ENCODE measurements at regions not wholly inside any gene's neighbourhood (a gene's known extent, or its start where the extent isn't known, plus 50 kb on each side); places are given as distances from the start of the nearest gene placed in this dataset.

DNA sequence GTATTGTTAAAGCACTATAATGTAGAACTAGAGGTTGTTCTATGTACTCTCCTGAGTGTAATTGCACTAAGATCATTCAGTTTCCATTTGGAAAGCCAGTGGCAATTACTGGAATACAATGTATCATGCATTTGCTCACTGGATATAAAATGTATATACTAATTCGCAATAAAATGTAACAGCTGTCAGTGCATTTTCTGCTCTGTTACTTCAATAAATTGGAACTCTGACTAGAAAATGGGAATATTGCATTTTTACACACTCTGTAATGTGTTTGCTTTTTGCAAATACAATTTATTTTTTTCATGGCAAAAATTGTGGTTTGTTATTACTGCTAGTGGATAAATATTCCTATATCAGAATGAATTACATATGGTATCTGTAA is 893.8 kb upstream of the POU3F3 start:
- Histone ChIP-seq H3K36me3 (replicated peaks in 1 of 2; ENCODE audit: control insufficient read depth in 1 of 2, insufficient read depth in 2 of 2, low read length in 2 of 2) (no peaks in the 10 kb centered on the region), H3K9me3 (ENCODE audit: low read length) (no peaks in the 10 kb centered on the region), H3K4me3 (replicated peaks in 1 of 3; ENCODE audit: insufficient read depth in 1 of 3, low read depth in 2 of 3, low read length in 3 of 3) (no peak overlapping the region), H3K4me1 (ENCODE audit: insufficient read depth, low read length) (no peaks in the 10 kb centered on the region), H3K4me2 (ENCODE audit: low read depth, low read length) (no peak overlapping the region), H3K27me3 (ENCODE audit: control insufficient read depth in 1 of 2, insufficient read depth in 2 of 2, low read length in 2 of 2) (no peaks in the 10 kb centered on the region; a peak in 1 of 5 replicates), H3K27ac (ENCODE audit: extremely low read length, insufficient read depth, low read length) (no peak overlapping the region), H3K9ac (ENCODE audit: insufficient read depth, low read depth, low read length) (no peak overlapping the region), H4K20me1 (ENCODE audit: insufficient read depth, low read length) (no peaks in the 10 kb centered on the region), H2AFZ (ENCODE audit: low read length) (no peak overlapping the region), H3K79me2 (ENCODE audit: insufficient read depth, low read length) (no peaks in the 10 kb centered on the region)
- POLR2A ChIA-PET = no interaction called here
- FAIRE-seq = no peak
- ATAC-seq = no peak
- 0% methylated on average over 1 of the region's 1 CpG for WGBS (ENCODE audit: low lambda C conversion rate)
- no peak for DNase-seq (ENCODE audit: low spot score)
- in situ Hi-C loops (cut with HindIII; ENCODE audit: extremely low pct_ligation_motif_present, low pct_unique_long_range_greater_than_20kb) = no loop called here
- BruUV-seq (replicated peaks) = no TSS peak
- CTCF ChIA-PET (ENCODE audit: low intra/inter-chr PET ratio, low total read pairs) = no interaction called here
- intact Hi-C loops (cut with micrococcal nuclease; ENCODE audit: unreplicated experiment) = no loop called here
- TF ChIP-seq, protein P1, sequence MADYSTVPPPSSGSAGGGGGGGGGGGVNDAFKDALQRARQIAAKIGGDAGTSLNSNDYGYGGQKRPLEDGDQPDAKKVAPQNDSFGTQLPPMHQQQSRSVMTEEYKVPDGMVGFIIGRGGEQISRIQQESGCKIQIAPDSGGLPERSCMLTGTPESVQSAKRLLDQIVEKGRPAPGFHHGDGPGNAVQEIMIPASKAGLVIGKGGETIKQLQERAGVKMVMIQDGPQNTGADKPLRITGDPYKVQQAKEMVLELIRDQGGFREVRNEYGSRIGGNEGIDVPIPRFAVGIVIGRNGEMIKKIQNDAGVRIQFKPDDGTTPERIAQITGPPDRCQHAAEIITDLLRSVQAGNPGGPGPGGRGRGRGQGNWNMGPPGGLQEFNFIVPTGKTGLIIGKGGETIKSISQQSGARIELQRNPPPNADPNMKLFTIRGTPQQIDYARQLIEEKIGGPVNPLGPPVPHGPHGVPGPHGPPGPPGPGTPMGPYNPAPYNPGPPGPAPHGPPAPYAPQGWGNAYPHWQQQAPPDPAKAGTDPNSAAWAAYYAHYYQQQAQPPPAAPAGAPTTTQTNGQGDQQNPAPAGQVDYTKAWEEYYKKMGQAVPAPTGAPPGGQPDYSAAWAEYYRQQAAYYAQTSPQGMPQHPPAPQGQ (CRISPR knock-in tag; IDR thresholded peaks at IDR 0.05; ENCODE audit: borderline replicate concordance) = no peak
- TF ChIP-seq YEATS4 (CRISPR knock-in tag; IDR thresholded peaks at IDR 0.05; ENCODE audit: borderline replicate concordance) (no peak), MAZ (IDR thresholded peaks at IDR 0.05; ENCODE audit: borderline replicate concordance, low read depth, low read length) (no peak), MAZ (CRISPR knock-in tag; IDR thresholded peaks at IDR 0.05; ENCODE audit: low read depth) (no peak), ZNF850 (CRISPR knock-in tag; conservative IDR thresholded peaks at IDR 0.05) (no peak), ZKSCAN5 (CRISPR knock-in tag; IDR thresholded peaks at IDR 0.05) (no peak)
- TF ChIP-seq, protein P2, sequence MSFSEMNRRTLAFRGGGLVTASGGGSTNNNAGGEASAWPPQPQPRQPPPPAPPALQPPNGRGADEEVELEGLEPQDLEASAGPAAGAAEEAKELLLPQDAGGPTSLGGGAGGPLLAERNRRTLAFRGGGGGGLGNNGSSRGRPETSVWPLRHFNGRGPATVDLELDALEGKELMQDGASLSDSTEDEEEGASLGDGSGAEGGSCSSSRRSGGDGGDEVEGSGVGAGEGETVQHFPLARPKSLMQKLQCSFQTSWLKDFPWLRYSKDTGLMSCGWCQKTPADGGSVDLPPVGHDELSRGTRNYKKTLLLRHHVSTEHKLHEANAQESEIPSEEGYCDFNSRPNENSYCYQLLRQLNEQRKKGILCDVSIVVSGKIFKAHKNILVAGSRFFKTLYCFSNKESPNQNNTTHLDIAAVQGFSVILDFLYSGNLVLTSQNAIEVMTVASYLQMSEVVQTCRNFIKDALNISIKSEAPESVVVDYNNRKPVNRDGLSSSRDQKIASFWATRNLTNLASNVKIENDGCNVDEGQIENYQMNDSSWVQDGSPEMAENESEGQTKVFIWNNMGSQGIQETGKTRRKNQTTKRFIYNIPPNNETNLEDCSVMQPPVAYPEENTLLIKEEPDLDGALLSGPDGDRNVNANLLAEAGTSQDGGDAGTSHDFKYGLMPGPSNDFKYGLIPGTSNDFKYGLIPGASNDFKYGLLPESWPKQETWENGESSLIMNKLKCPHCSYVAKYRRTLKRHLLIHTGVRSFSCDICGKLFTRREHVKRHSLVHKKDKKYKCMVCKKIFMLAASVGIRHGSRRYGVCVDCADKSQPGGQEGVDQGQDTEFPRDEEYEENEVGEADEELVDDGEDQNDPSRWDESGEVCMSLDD (CRISPR knock-in tag; IDR thresholded peaks at IDR 0.05; ENCODE audit: borderline replicate concordance) = no peak
- TF ChIP-seq, protein P3, sequence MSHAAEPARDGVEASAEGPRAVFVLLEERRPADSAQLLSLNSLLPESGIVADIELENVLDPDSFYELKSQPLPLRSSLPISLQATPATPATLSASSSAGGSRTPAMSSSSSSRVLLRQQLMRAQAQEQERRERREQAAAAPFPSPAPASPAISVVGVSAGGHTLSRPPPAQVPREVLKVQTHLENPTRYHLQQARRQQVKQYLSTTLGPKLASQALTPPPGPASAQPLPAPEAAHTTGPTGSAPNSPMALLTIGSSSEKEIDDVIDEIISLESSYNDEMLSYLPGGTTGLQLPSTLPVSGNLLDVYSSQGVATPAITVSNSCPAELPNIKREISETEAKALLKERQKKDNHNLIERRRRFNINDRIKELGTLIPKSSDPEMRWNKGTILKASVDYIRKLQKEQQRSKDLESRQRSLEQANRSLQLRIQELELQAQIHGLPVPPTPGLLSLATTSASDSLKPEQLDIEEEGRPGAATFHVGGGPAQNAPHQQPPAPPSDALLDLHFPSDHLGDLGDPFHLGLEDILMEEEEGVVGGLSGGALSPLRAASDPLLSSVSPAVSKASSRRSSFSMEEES (CRISPR knock-in tag; IDR thresholded peaks at IDR 0.05) = no peak
- TF ChIP-seq, protein P4, sequence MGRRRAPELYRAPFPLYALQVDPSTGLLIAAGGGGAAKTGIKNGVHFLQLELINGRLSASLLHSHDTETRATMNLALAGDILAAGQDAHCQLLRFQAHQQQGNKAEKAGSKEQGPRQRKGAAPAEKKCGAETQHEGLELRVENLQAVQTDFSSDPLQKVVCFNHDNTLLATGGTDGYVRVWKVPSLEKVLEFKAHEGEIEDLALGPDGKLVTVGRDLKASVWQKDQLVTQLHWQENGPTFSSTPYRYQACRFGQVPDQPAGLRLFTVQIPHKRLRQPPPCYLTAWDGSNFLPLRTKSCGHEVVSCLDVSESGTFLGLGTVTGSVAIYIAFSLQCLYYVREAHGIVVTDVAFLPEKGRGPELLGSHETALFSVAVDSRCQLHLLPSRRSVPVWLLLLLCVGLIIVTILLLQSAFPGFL (CRISPR knock-in tag; IDR thresholded peaks at IDR 0.05) = no peak
- TF ChIP-seq, protein P5, sequence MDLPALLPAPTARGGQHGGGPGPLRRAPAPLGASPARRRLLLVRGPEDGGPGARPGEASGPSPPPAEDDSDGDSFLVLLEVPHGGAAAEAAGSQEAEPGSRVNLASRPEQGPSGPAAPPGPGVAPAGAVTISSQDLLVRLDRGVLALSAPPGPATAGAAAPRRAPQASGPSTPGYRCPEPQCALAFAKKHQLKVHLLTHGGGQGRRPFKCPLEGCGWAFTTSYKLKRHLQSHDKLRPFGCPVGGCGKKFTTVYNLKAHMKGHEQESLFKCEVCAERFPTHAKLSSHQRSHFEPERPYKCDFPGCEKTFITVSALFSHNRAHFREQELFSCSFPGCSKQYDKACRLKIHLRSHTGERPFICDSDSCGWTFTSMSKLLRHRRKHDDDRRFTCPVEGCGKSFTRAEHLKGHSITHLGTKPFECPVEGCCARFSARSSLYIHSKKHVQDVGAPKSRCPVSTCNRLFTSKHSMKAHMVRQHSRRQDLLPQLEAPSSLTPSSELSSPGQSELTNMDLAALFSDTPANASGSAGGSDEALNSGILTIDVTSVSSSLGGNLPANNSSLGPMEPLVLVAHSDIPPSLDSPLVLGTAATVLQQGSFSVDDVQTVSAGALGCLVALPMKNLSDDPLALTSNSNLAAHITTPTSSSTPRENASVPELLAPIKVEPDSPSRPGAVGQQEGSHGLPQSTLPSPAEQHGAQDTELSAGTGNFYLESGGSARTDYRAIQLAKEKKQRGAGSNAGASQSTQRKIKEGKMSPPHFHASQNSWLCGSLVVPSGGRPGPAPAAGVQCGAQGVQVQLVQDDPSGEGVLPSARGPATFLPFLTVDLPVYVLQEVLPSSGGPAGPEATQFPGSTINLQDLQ (CRISPR knock-in tag; IDR thresholded peaks at IDR 0.05) = no peak
- TF ChIP-seq, protein P6, sequence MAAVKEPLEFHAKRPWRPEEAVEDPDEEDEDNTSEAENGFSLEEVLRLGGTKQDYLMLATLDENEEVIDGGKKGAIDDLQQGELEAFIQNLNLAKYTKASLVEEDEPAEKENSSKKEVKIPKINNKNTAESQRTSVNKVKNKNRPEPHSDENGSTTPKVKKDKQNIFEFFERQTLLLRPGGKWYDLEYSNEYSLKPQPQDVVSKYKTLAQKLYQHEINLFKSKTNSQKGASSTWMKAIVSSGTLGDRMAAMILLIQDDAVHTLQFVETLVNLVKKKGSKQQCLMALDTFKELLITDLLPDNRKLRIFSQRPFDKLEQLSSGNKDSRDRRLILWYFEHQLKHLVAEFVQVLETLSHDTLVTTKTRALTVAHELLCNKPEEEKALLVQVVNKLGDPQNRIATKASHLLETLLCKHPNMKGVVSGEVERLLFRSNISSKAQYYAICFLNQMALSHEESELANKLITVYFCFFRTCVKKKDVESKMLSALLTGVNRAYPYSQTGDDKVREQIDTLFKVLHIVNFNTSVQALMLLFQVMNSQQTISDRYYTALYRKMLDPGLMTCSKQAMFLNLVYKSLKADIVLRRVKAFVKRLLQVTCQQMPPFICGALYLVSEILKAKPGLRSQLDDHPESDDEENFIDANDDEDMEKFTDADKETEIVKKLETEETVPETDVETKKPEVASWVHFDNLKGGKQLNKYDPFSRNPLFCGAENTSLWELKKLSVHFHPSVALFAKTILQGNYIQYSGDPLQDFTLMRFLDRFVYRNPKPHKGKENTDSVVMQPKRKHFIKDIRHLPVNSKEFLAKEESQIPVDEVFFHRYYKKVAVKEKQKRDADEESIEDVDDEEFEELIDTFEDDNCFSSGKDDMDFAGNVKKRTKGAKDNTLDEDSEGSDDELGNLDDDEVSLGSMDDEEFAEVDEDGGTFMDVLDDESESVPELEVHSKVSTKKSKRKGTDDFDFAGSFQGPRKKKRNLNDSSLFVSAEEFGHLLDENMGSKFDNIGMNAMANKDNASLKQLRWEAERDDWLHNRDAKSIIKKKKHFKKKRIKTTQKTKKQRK (IDR thresholded peaks at IDR 0.05; ENCODE audit: low read length) = no peak

All from HepG2 (cell line).